PFSK-1 (cell line): ENCODE measurements at regions not wholly inside any gene's neighbourhood (a gene's known extent, or its start where the extent isn't known, plus 50 kb on each side); places are given as distances from the start of the nearest gene placed in this dataset.

Experiments used
- FOXP2 ChIP-seq: optimal IDR thresholded peaks from 2 replicates; pipeline ENCODE3; 2011; ENCODE audit warnings: borderline replicate concordance, control low read depth, inconsistent platforms; ENCODE audit not compliant: insufficient read depth; ENCODE audit errors: extremely low read length, extremely low read depth
- POLR2AphosphoS5 ChIP-seq: IDR thresholded peaks from 2 replicates; pipeline ENCODE4 v1.6.1; 2012; ENCODE audit warnings: low read depth, mild to moderate bottlenecking, control low read depth, low read length, moderate library complexity
- REST ChIP-seq, 2 experiments: IDR thresholded peaks; 2 replicates each; pipeline versions ENCODE4 v1.6.1 to v1.8.0; 2011 to 2012; ENCODE audit warnings: low read depth in 2 of 2, low read length in 2 of 2, control low read depth in 1 of 2, inconsistent platforms in 1 of 2, mild to moderate bottlenecking in 1 of 2, moderate library complexity in 1 of 2; ENCODE audit not compliant: insufficient read depth in 1 of 2
- SIN3A ChIP-seq: IDR thresholded peaks from 2 replicates; pipeline ENCODE4 v1.6.1; 2012; ENCODE audit warnings: mild to moderate bottlenecking, low read length, moderate library complexity, borderline replicate concordance; ENCODE audit not compliant: insufficient read depth
- TAF1 ChIP-seq: IDR thresholded peaks from 2 replicates; pipeline ENCODE4 v1.6.1; 2012; ENCODE audit warnings: low read length, control low read depth, borderline replicate concordance; ENCODE audit not compliant: insufficient read depth

- TF ChIP-seq TAF1 (no peak), POLR2AphosphoS5 (no peak), FOXP2 (no peak), REST (IDR thresholded peaks at IDR 0.05; ENCODE audit: insufficient read depth in 1 of 2, low read depth in 2 of 2, low read length in 2 of 2) (no peak), SIN3A (no peak)
Observed at GRCh38 chr7:17427924-17428323, 129.5 kb downstream of the AHR start.

DNA sequence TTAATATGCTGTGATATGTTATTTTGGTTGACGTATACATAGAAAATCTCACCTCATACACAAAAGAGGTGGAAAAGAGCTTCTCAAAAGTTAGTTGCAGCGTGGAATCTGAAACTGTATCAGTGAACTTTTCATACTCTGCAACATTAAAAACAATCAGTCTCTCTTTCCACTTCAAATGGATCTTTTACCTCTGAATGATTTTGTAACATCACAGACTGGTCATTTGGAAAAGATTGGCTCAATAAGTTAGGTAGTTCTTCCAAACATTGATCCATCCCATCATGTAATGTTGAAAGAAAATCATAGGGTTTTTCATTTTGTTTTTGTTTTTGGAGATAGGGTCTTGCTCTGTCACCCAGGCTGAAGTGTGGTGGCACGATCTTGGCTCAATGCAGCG is 131.1 kb downstream of the AHR start:
- TF ChIP-seq POLR2AphosphoS5: no peak

GRCh38 chr7:17432793-17433192 is 134.3 kb downstream of the AHR start:
- TF ChIP-seq TAF1 (no peak), POLR2AphosphoS5 (no peak)

DNA sequence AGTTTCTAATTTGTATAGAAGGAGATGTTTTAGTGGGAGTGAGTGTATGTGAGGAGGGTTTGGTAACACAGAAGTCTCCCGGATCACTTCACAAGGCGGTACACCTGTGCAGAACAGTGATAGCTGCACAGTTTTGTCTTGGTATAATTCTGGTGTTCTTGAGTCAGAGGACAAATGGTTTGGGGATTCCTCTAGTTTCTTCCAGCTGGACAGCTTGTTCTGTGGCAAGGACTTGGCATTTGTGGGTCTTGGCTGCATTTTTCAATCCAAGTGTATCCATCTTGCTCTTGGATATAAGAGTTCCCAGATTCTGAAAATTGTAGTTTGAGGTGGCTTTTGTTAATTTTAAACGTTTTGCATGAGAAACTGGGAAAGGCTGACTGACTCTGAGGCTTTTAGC is 135.7 kb downstream of the AHR start:
- TF ChIP-seq SIN3A (no peak), POLR2AphosphoS5 (no peak), FOXP2 (no peak), REST (IDR thresholded peaks at IDR 0.05; ENCODE audit: insufficient read depth in 1 of 2, low read depth in 2 of 2, low read length in 2 of 2) (no peak), TAF1 (no peak)

DNA sequence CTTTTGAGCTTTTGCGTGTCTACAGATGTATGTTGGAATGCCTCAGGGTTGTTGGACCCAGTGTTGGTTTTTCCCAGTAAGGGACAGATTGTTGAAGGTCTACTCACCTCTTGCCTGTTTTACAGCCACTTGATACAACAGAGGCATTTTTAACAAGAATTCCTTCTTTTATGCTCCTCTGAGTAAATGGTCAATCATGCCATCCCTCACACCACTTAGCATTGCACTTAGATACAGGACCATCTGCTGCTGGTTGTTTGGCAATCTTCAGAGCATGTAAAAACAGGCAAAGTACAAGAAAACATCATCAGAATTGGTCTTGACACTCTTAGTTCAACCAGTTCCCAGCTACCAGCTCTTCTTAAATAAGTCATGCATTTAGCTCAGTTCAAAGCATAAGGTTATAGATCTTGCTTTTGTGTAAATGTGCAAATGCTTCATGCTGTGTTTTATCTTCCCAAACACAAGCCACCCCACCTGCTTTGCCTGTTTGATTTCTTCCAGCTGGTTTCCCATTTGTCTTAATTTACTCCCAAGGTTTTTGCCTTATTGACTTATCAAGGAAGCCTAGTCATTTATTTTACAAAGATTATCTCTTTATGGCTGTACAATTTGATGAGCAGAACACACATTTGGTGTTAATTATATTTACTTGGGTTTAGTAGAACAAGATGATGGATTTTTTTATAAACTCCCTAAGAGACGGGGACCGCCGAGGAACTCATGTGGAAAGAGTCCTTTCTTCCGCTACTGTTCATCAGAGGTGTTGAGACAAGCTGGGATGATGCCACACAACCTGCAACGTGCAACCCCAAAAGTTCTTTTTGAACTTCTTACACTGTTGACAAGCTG is 136.6 kb downstream of the AHR start:
- TF ChIP-seq POLR2AphosphoS5 (no peak), REST (IDR thresholded peaks at IDR 0.05; ENCODE audit: insufficient read depth in 1 of 2, low read depth in 2 of 2, low read length in 2 of 2) (no peak), FOXP2 (no peak), TAF1 (no peak), SIN3A (no peak)

DNA sequence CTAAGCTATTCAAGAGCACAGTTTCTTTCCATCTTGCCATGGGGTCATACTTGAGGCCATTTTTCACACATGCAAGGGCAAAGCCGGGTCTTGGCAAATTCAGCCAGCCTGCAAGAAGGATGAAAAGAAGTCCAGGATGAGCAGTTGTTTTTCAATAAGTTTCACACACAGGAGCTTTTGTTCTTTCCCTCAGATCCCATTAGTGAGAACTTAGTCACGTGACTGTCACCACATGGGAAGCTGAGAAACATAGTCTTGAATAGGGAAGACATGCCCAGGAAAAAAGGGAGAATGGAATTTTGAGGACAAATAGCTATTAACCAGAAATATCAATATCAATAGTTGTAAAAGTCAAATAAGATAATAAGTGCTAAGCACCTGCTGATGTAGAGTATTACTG is 137.7 kb downstream of the AHR start:
- TF ChIP-seq FOXP2: no peak
- no peak for TF ChIP-seq TAF1
- TF ChIP-seq REST (IDR thresholded peaks at IDR 0.05; ENCODE audit: insufficient read depth in 1 of 2, low read depth in 2 of 2, low read length in 2 of 2): no peak
- TF ChIP-seq SIN3A: no peak
- no peak for TF ChIP-seq POLR2AphosphoS5
